ENCODE measurements at regions not wholly inside any gene's neighbourhood (a gene's known extent, or its start where the extent isn't known, plus 50 kb on each side); places are given as distances from the start of the nearest gene placed in this dataset.

GRCh38 chr13:94827566-94827965 lies 115.2 kb upstream of the SOX21 start:
- H4K20me1 ChIP-seq (ENCODE audit: insufficient read depth, low read length) = no peaks in the 10 kb centered on the region
- no TSS peak for BruUV-seq (replicated peaks)

More at GRCh38 chr13:94827566-94827965, 115.2 kb upstream of the SOX21 start:
- Histone ChIP-seq H3K9ac (ENCODE audit: low read depth, low read length) (no peak overlapping the region), H3K4me3 (ENCODE audit: insufficient read depth, low read depth, low read length) (no peak overlapping the region), H2BK5ac (ENCODE audit: low read depth, low read length, poor library complexity, severe bottlenecking) (no peak overlapping the region), H3K79me1 (ENCODE audit: low read depth in 1 of 2, low read length in 2 of 2) (no peaks in the 10 kb centered on the region), H3K14ac (replicated peaks; ENCODE audit: low read depth, low read length) (no peak overlapping the region), H2AK5ac (ENCODE audit: low read depth, low read length) (no peak overlapping the region), H3K36me3 (ENCODE audit: control insufficient read depth, insufficient read depth, low read length) (no peaks in the 10 kb centered on the region), H3K9me1 (ENCODE audit: insufficient read depth, low read length) (no peaks in the 10 kb centered on the region), H3K4me2 (ENCODE audit: low read depth, low read length) (no peak overlapping the region), H3K23ac (ENCODE audit: low read depth, low read length) (no peak overlapping the region), H4K91ac (ENCODE audit: insufficient read depth, low read depth, low read length) (no peak overlapping the region), H2BK120ac (ENCODE audit: low read depth, low read length) (no peak overlapping the region), H3K4me1 (ENCODE audit: control insufficient read depth, insufficient read depth, low read length) (no peaks in the 10 kb centered on the region), H3K27me3 (ENCODE audit: control insufficient read depth, insufficient read depth, low read length) (peaks cover 5% of the 10 kb centered on the region), H3K9me3 (ENCODE audit: control insufficient read depth, insufficient read depth, low read length) (no peaks in the 10 kb centered on the region), H2AK9ac (replicated peaks; ENCODE audit: low read depth, low read length, poor library complexity) (no peak overlapping the region), H2AFZ (replicated peaks; ENCODE audit: low read length, poor library complexity) (no peak overlapping the region), H4K8ac (ENCODE audit: low read depth in 2 of 2, low read length in 2 of 2) (no peak overlapping the region), H4K5ac (ENCODE audit: low read depth, low read length) (no peak overlapping the region), H2BK20ac (ENCODE audit: low read depth, low read length) (no peak overlapping the region), H3K18ac (ENCODE audit: low read depth, low read length) (no peak overlapping the region), H3K56ac (ENCODE audit: extremely low read depth, insufficient read depth, low read length) (no peak overlapping the region), H3K4ac (ENCODE audit: low read depth, low read length) (no peak overlapping the region), H2BK15ac (ENCODE audit: low read depth, low read length) (no peak overlapping the region), H3K27ac (ENCODE audit: insufficient read depth, low read length) (no peak overlapping the region)
- intact Hi-C loops (cut with micrococcal nuclease) = no loop called here
- WGBS, 2 experiments (ENCODE audit: extremely low coverage in 2 of 2, insufficient read length in 1 of 2) = no CpG with 5 or more reads among the region's 2 CpGs
- in situ Hi-C loops (cut with MboI; ENCODE audit: low sequenced_read_pairs) = no loop called here
- no peak for TF ChIP-seq SMC3 (IDR thresholded peaks at IDR 0.05; ENCODE audit: low read depth, low read length)
- no peak for TF ChIP-seq RCOR1 (IDR thresholded peaks at IDR 0.05; ENCODE audit: insufficient replicate concordance, low read length)
- TF ChIP-seq FOS (IDR thresholded peaks at IDR 0.05; ENCODE audit: low read depth, low read length) = no peak
- TF ChIP-seq, protein P1, sequence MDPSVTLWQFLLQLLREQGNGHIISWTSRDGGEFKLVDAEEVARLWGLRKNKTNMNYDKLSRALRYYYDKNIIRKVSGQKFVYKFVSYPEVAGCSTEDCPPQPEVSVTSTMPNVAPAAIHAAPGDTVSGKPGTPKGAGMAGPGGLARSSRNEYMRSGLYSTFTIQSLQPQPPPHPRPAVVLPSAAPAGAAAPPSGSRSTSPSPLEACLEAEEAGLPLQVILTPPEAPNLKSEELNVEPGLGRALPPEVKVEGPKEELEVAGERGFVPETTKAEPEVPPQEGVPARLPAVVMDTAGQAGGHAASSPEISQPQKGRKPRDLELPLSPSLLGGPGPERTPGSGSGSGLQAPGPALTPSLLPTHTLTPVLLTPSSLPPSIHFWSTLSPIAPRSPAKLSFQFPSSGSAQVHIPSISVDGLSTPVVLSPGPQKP (IDR thresholded peaks at IDR 0.05; ENCODE audit: borderline replicate concordance, low read depth, low read length) = no peak
- TF ChIP-seq CTCF (conservative IDR thresholded peaks at IDR 0.05; ENCODE audit: low read depth, low read length) = no peak
- TF ChIP-seq RAD21 (IDR thresholded peaks at IDR 0.05; ENCODE audit: low read length) = no peak
- TF ChIP-seq MAZ (IDR thresholded peaks at IDR 0.05; ENCODE audit: borderline replicate concordance, low read depth, low read length) = no peak
- TF ChIP-seq NFE2L2 (IDR thresholded peaks at IDR 0.05; ENCODE audit: low read depth, low read length) = no peak
- TF ChIP-seq CEBPB (IDR thresholded peaks at IDR 0.05; ENCODE audit: low read depth, low read length) = no peak
- POLR2A ChIA-PET (ENCODE audit: unreplicated experiment) = no interaction called here
- dilution Hi-C loops (cut with HindIII; ENCODE audit: low sequenced_read_pairs, unreplicated experiment) = no loop called here
- no peak for DNase-seq
- ATAC-seq (ENCODE audit: low read depth) = no peak
- CTCF ChIA-PET = no interaction called here
